Astrocyte of the cerebellum (primary cell): ENCODE measurements at regions not wholly inside any gene's neighbourhood (a gene's known extent, or its start where the extent isn't known, plus 50 kb on each side); places are given as distances from the start of the nearest gene placed in this dataset.

Experiments
- DNase-seq: peaks from one replicate; pipeline ENCODE4 v3.0.0-alpha.2; 2011; ENCODE audit warnings: low read depth
- H3K4me3 ChIP-seq: 2 replicates; pipeline ENCODE4 v1.5.1; 2011; ENCODE audit warnings: mild to moderate bottlenecking, low read depth, low read length, moderate library complexity
- CTCF ChIP-seq: IDR thresholded peaks from 2 replicates; pipeline ENCODE4 v1.5.1; 2012; ENCODE audit warnings: low read length, low read depth, moderate library complexity, mild to moderate bottlenecking; ENCODE audit errors: missing control alignments
- in situ Hi-C: cut with HindIII; loops from 2 replicates; pipeline ENCODE4 v1.10.0; 2017; ENCODE audit warnings: low sequenced_read_pairs

DNA sequence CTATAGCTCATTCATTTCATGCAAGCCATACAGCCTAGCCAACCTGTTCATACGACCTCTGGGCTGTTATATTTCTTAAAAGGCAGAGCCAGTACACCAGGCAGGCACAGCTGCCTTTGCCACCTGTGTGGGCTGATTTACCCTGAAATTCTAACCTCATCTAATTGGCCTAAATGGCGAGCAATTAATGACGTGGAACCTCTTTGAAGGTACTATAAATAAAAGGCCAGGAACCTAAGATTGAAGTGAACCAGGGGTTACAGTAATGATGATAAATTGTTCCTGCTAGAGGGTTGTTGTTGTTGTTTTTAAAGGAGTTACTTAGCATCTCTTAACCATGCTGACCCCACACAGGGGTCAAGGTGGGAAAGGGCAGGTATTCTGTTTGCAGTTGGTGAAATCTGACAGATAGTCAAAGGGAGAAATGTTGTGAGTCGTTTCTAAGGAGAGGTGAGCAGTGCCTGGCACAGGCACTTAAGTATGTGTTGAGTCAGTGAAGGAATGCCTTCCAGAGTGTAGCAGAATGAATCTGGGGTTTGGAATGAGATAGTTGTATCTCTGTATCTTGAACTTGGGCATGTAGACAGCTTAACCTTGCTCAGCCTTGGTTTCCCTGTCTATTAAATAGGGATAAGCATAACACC, 213.5 kb upstream of the NAV2 start:
- no peak for DNase-seq

GRCh38 chr11:19493446-19494213, 219.0 kb upstream of the NAV2 start:
- no peak for TF ChIP-seq CTCF
- no peak for DNase-seq
- no peak overlapping the region for H3K4me3 ChIP-seq
- in situ Hi-C loops = no loop called here

More for the DNA sequence above, 213.5 kb upstream of the NAV2 start:
- no peak for TF ChIP-seq CTCF
- in situ Hi-C loops = no loop called here
- H3K4me3 ChIP-seq = no peak overlapping the region

- DNase-seq = no peak
- TF ChIP-seq CTCF = no peak
- no peak overlapping the region for H3K4me3 ChIP-seq
- in situ Hi-C loops = no loop called here
Observed at GRCh38 chr11:19482319-19483100, 230.1 kb upstream of the NAV2 start.

DNA sequence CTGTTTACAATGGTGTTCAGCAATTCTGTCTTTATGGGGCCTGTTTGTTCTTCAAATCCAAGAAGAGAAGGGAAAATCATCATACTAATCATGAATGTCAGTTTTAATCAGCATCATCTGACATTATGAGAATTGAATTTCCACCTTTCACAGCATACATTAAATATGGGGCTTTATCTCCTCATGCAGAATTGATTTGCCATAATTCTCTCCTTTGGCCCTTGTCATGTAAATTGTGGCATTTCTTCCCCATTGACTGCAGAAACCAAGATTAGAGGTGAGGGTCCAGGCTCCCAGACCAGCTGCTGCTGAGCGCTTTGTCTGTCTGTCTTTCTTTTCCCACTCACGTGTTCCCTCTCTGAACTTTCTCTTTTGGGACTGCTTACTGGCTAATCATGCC, 232.1 kb upstream of the NAV2 start:
- DNase-seq = no peak
- in situ Hi-C loops = no loop called here
- TF ChIP-seq CTCF = no peak
- H3K4me3 ChIP-seq = no peak overlapping the region

DNA sequence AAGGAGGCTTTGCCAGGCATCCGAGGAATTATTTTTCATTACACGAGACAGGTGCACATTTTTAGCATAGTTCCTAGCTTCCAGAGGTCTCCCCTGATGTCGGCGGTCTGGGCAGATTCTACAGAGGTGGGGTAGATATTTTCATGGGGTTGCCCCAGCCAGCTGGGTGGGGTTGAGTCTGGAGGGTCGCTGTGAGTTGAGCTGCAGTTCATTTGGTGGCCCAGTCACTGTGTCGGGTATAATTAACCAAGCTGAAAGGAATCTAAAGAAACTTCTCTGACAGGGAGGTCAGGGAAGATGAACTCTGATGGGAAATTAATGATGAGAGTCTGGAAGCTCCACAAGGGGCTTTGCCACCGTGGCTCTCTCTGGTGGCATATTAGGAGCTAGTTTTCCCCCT, 233.7 kb upstream of the NAV2 start:
- TF ChIP-seq CTCF = no peak
- in situ Hi-C loops = no loop called here
- no peak for DNase-seq

DNA sequence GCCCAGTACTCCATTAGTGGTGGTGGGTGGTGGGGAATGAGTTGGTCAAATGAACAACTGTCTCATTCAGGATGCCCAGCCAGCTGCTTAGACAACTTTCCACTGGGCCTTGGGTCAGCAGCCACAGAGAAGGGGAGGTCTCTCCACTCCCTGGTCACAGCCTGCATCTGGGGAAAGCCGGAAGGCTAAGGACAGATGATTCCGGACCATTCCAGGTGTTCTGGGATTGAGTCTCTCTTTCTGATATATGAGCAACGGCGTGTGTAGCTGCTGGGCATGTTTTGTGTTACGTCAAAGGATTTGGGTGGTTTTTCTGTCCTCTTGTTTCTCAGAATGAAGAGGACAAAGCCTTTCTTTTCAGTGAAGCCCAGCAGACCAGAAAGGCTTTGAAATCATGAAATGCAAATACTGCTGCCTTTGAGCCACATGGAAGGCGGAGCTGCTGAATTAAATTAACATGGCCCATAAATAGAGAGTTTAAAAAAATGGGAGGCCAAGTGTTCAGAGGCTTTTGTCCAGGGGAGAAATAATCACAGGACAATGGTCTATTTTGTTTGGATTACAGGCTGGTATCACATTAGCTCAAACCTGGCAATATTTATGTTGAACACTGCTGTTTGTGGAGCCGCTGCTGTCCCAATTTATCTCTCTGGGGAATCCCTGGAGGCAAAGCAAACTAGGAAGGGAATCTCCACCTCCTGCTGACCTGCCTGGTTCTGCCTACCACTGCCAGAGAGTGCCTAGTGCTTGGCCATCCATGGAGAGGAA, 234.4 kb upstream of the E2F8 start:
- TF ChIP-seq CTCF = no peak
- no peak for DNase-seq
- in situ Hi-C loops = no loop called here
- H3K4me3 ChIP-seq = no peak overlapping the region

More for the DNA sequence above, 233.7 kb upstream of the NAV2 start:
- H3K4me3 ChIP-seq = no peak overlapping the region
